ENCODE measurements at regions not wholly inside any gene's neighbourhood (a gene's known extent, or its start where the extent isn't known, plus 50 kb on each side); places are given as distances from the start of the nearest gene placed in this dataset.
A peak's percentile ranks its signal among the peaks of the same experiment; 100 is the strongest.

- no peak for DNase-seq (ENCODE audit: low spot score)
Measured at GRCh38 chrX:57848857-57849256, 61.4 kb downstream of the ZXDA start.

GRCh38 chrX:57822818-57823217 lies 87.4 kb downstream of the ZXDA start:
- DNase-seq (ENCODE audit: low spot score), result no peak

GRCh38 chrX:57822398-57822797 lies 87.9 kb downstream of the ZXDA start:
- no peak for DNase-seq (ENCODE audit: low spot score)

GRCh38 chrX:57821703-57822387 lies 88.4 kb downstream of the ZXDA start:
- peak; percentile 49 for DNase-seq (ENCODE audit: low spot score)

- DNase-seq (ENCODE audit: low spot score), result peak; percentile 6
Measured at GRCh38 chrX:57817302-57817701, 93.0 kb downstream of the ZXDA start.

GRCh38 chrX:57772637-57773036 lies 92.6 kb upstream of the NLRP2B start:
- DNase-seq (ENCODE audit: low spot score), result no peak

- DNase-seq (ENCODE audit: low spot score), result no peak
Measured at GRCh38 chrX:57771689-57772088, 91.6 kb upstream of the NLRP2B start.

- no peak for DNase-seq (ENCODE audit: low spot score)
Measured at GRCh38 chrX:57752866-57753265, 72.8 kb upstream of the NLRP2B start.

- no peak for DNase-seq (ENCODE audit: low spot score)
Measured at GRCh38 chrX:57741107-57741506, 61.0 kb upstream of the NLRP2B start.

- no peak for DNase-seq (ENCODE audit: low spot score)
Measured at GRCh38 chrX:57737881-57738280, 57.8 kb upstream of the NLRP2B start.

Data from GM03348 (cell line).